Mammary epithelial cell (primary cell): ENCODE measurements at regions not wholly inside any gene's neighbourhood (a gene's known extent, or its start where the extent isn't known, plus 50 kb on each side); places are given as distances from the start of the nearest gene placed in this dataset.

ENCODE experiments used
- CTCF ChIP-seq, 2 donors: IDR thresholded peaks in 1 of 2; conservative IDR thresholded peaks in 1 of 2; 2 replicates each; pipeline ENCODE4 v1.5.1; 2011 to 2012; ENCODE audit warnings: inconsistent platforms in 2 of 2, low read length in 2 of 2, mild to moderate bottlenecking in 2 of 2, control low read depth in 1 of 2, low read depth in 1 of 2; ENCODE audit not compliant: insufficient read depth in 1 of 2; ENCODE audit errors: extremely low read depth in 1 of 2
- EZH2 ChIP-seq: IDR thresholded peaks from 2 replicates; pipeline ENCODE4 v1.6.1; 2012; ENCODE audit warnings: low read length, inconsistent platforms, borderline replicate concordance

DNA sequence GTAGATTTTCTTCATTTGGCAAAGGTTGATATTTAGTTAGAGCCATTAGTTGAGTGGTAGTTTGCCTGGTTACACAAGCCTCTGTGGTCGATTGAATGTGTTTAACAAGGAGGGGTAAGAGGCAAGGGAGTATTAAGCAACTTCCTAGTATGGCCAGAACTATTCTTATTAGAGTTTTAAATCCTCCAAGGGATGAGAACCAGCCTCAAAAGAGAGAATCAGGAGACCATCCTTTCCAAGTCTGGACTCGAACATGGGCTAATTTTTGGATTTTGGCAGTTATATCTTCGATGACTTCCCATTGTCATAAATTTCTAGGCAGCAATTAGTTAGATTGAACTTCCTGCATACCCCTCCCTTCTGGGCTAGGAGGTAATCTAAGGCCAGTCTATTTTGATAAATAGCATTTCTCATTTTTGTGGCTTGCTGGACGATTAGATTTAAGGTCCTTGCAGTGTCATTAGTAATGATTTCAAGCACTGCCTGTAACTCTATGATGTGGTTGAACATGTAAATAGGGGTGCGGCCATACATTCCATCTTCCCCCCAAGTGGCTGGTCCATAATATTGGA is 219.5 kb upstream of the KCND2 start:
- TF ChIP-seq CTCF (conservative IDR thresholded peaks at IDR 0.05 in 1 of 2, IDR thresholded peaks at IDR 0.05 in 1 of 2; ENCODE audit: extremely low read depth in 1 of 2, insufficient read depth in 1 of 2, low read depth in 1 of 2, low read length in 2 of 2) (no peak), EZH2 (no peak)
